K562 (cell line): ENCODE measurements at regions not wholly inside any gene's neighbourhood (a gene's known extent, or its start where the extent isn't known, plus 50 kb on each side); places are given as distances from the start of the nearest gene placed in this dataset.

ENCODE experiments used
- ATAC-seq: fragments of 200-7000 bp; cut with Tn5 transposase; 3 replicates; pipeline ENCODE4 v1.9.1; 2020; ENCODE audit warnings: moderate library complexity
- BruUV-seq: library from RNA; stranded (reverse); fragments of 400-500 nt; replicated peaks from 2 replicates; lab custom pipeline; 2021; lab: Mats Ljungman, UMichigan
- CTCF ChIA-PET: fragments of 300-600 bp; formaldehyde crosslinking; extraction: SDS; loops from one replicate; lab custom pipeline; 2021; ENCODE audit warnings: low intra/inter-chr PET ratio; lab: Yijun Ruan, JAX
- POLR2A ChIA-PET: fragments of 300-600, 350-650 bp; sonication (Branson Sonifier 250); formaldehyde crosslinking; extraction: SDS; loops from one replicate; lab custom pipeline; 2021; ENCODE audit warnings: antibody characterized with exemption, inconsistent platforms; lab: Yijun Ruan, JAX
- DNase-seq, 4 experiments: peaks; one replicate each; pipeline versions ENCODE4 v3.0.0 to v3.0.0-alpha.2; 2011 to 2018; ENCODE audit warnings: low spot score in 3 of 4, mixed read lengths in 3 of 4; ENCODE audit errors: extremely low read depth in 1 of 4
- FAIRE-seq: peaks from 2 replicates; lab custom pipeline; 2011; peaks lifted over from hg19 to GRCh38; lab: Jason Lieb, UNC
- H2AFZ ChIP-seq: 2 replicates; pipeline ENCODE4 v1.6.0; 2011; ENCODE audit warnings: low read depth, low read length, control low read depth, inconsistent platforms
- H3K27ac ChIP-seq: fragments of 200-600 bp; 3 replicates; pipeline ENCODE4 v1.8.0; 2011; ENCODE audit warnings: low read depth, mild to moderate bottlenecking, control low read depth, inconsistent platforms, low read length, moderate library complexity, mixed read lengths; ENCODE audit errors: extremely low read depth
- H3K27me3 ChIP-seq, 2 experiments: fragments of 300-600 bp in 1 of 2; 2 replicates in 1 of 2; 3 replicates in 1 of 2; pipeline versions ENCODE4 v1.6.0 to v1.8.0; 2011; ENCODE audit warnings: inconsistent platforms in 2 of 2, low read length in 2 of 2, mild to moderate bottlenecking in 1 of 2, mixed read lengths in 1 of 2, moderate library complexity in 1 of 2; ENCODE audit not compliant: control insufficient read depth in 2 of 2, insufficient read depth in 2 of 2
- H3K36me3 ChIP-seq: fragments of 300-600 bp; 3 replicates; pipeline ENCODE4 v1.8.0; 2011; ENCODE audit warnings: mild to moderate bottlenecking, low read length, inconsistent platforms; ENCODE audit not compliant: control insufficient read depth, insufficient read depth
- H3K4me1 ChIP-seq, 2 experiments: fragments of 200-600 bp in 1 of 2; replicated peaks in 1 of 2; 2 replicates in 1 of 2; 3 replicates in 1 of 2; pipeline versions ENCODE4 v1.5.1 to v1.8.0; 2011; ENCODE audit warnings: inconsistent platforms in 2 of 2, low read length in 2 of 2, mild to moderate bottlenecking in 1 of 2, mixed read lengths in 1 of 2, moderate library complexity in 1 of 2; ENCODE audit not compliant: control insufficient read depth in 2 of 2, insufficient read depth in 2 of 2
- H3K4me2 ChIP-seq: 2 replicates; pipeline ENCODE4 v1.6.1; 2011; ENCODE audit warnings: low read length, control low read depth, inconsistent platforms, mixed read lengths; ENCODE audit not compliant: insufficient read depth
- H3K4me3 ChIP-seq: fragments of 200-600 bp; sonication (generic), shearing (Covaris generic); 2 replicates; pipeline ENCODE4 v1.5.1; 2016; ENCODE audit warnings: control low read depth, inconsistent platforms
- H3K79me2 ChIP-seq: fragments of 200-600 bp; 3 replicates; pipeline ENCODE4 v1.8.0; 2011; ENCODE audit warnings: low read length, inconsistent platforms; ENCODE audit not compliant: control insufficient read depth, insufficient read depth
- H3K9ac ChIP-seq, 2 experiments: 2 replicates each; pipeline versions ENCODE4 v1.6.0 to v1.6.1; 2011; ENCODE audit warnings: low read depth in 2 of 2, low read length in 2 of 2, control low read depth in 1 of 2, inconsistent platforms in 1 of 2, mild to moderate bottlenecking in 1 of 2, mixed read lengths in 1 of 2; ENCODE audit not compliant: insufficient read depth in 1 of 2
- H3K9me1 ChIP-seq: one replicate; pipeline ENCODE4 v1.6.0; 2011; ENCODE audit warnings: inconsistent platforms, mild to moderate bottlenecking, low read length, moderate library complexity; ENCODE audit not compliant: control insufficient read depth, insufficient read depth
- H3K9me3 ChIP-seq: replicated peaks from 2 replicates; pipeline ENCODE4 v1.5.1; 2011; ENCODE audit warnings: low read depth, low read length, inconsistent platforms; ENCODE audit not compliant: control insufficient read depth, insufficient read depth
- H4K20me1 ChIP-seq: replicated peaks from 2 replicates; pipeline ENCODE4 v1.6.1; 2011; ENCODE audit warnings: low read length, inconsistent platforms, mixed read lengths; ENCODE audit not compliant: control insufficient read depth, insufficient read depth
- ARNT ChIP-seq, 2 experiments: fragments of 450-650 bp; IDR thresholded peaks; 2 replicates each; pipeline ENCODE4 v1.6.1; 2016; ENCODE audit warnings: mild to moderate bottlenecking in 1 of 2
- CHD1 ChIP-seq: fragments of 200-600 bp; sonication (generic); IDR thresholded peaks from one replicate; pipeline ENCODE4 v1.6.1; 2012; ENCODE audit warnings: mild to moderate bottlenecking, moderate library complexity, low read length, inconsistent platforms
- EWSR1 ChIP-seq: fragments of 450-650 bp; IDR thresholded peaks from 2 replicates; pipeline ENCODE4 v1.6.1; 2018; ENCODE audit warnings: borderline replicate concordance, mild to moderate bottlenecking, low read depth, moderate library complexity; ENCODE audit not compliant: partially characterized antibody
- HIVEP1 ChIP-seq: fragments of 250-450 bp; sonication (Bioruptor Pico); IDR thresholded peaks from 2 replicates; pipeline ENCODE4 v1.4.0; 2020; ENCODE audit warnings: mild to moderate bottlenecking
- RAD21 ChIP-seq, 2 experiments: fragments of 250-450 bp in 1 of 2; fragments of 450-650 bp in 1 of 2; sonication (Bioruptor Pico) in 1 of 2; formaldehyde crosslinking in 1 of 2; IDR thresholded peaks in 1 of 2; conservative IDR thresholded peaks in 1 of 2; 2 replicates each; pipeline versions ENCODE4 v1.4.0 to v1.8.0; 2020 to 2022; ENCODE audit warnings: mild to moderate bottlenecking in 2 of 2, moderate library complexity in 1 of 2
- RBM15 ChIP-seq: fragments of 200-400 bp; formaldehyde crosslinking; IDR thresholded peaks from 2 replicates; pipeline ENCODE4 v1.6.1; 2018; ENCODE audit warnings: mild to moderate bottlenecking, low read length, moderate library complexity; ENCODE audit not compliant: insufficient read depth
- SMARCC2 ChIP-seq: fragments of 450-650 bp; IDR thresholded peaks from 2 replicates; pipeline ENCODE4 v1.6.1; 2017; ENCODE audit warnings: antibody characterized with exemption, moderate library complexity, mild to moderate bottlenecking, low read depth
- YY1 ChIP-seq, 3 experiments: IDR thresholded peaks; 2 replicates each; pipeline ENCODE4 v1.6.1; 2011; ENCODE audit warnings: low read length in 2 of 3, mild to moderate bottlenecking in 2 of 3, moderate library complexity in 2 of 3, borderline replicate concordance in 1 of 3, control low read depth in 1 of 3, low read depth in 1 of 3; ENCODE audit not compliant: insufficient read depth in 3 of 3, insufficient replicate concordance in 2 of 3, control insufficient read depth in 1 of 3, insufficient read length in 1 of 3; ENCODE audit errors: extremely low read depth in 1 of 3
- WGBS: fragments of 100-300 bp; shearing (Covaris generic); methylation state at CpG from one replicate; pipeline ENCODE4 v1.1.6; 2016; ENCODE audit warnings: low coverage, mixed read lengths; ENCODE audit not compliant: insufficient coverage; ENCODE audit errors: missing lambda C conversion rate; 5-methylcytosine and 5-hydroxymethylcytosine counted together
- in situ Hi-C: fragments of 300-500 bp; cut with MboI; formaldehyde crosslinking; loops from 4 replicates; pipeline ENCODE4 v1.15.0; 2018; ENCODE audit warnings: inconsistent platforms, mixed read lengths
- intact Hi-C: fragments of 100-400 bp; cut with micrococcal nuclease; formaldehyde crosslinking; loops from 2 replicates; pipeline ENCODE4 v1.14.2; 2022

DNA sequence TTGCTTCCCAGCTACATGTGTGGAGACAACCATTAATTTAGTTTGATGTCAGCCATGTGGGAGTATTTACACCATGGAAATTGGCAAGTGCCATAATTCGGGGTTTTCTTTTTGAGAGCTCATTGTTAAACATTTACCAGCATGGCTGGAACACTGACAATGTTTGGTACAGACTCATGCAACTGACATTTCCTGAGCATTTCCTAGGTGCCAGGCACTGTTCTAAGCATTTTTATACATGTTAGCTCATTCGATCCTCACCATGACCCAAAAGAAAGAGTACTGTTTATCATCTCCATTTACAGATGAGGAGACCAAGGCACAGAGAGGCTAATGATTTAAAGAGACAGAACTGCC, 86.9 kb downstream of the FOXL1 start:
- TF ChIP-seq ARNT (IDR thresholded peaks at IDR 0.05) (no peak), RAD21 (CRISPR knock-in tag; conservative IDR thresholded peaks at IDR 0.05 in 1 of 2, IDR thresholded peaks at IDR 0.05 in 1 of 2) (no peak), YY1 (IDR thresholded peaks at IDR 0.05; ENCODE audit: borderline replicate concordance in 1 of 3, control insufficient read depth in 1 of 3, extremely low read depth in 1 of 3, insufficient read depth in 3 of 3, insufficient read length in 1 of 3, insufficient replicate concordance in 2 of 3, low read depth in 1 of 3, low read length in 2 of 3) (no peak), CHD1 (no peak), EWSR1 (no peak), SMARCC2 (no peak), HIVEP1 (CRISPR knock-in tag) (no peak), RBM15 (no peak)
- Histone ChIP-seq H4K20me1 (no peaks in the 10 kb centered on the region), H3K27ac (peak overlapping the region; percentile 57; the same call in 2 of the 3 replicates), H3K4me3 (no peak overlapping the region), H3K9ac (no peak overlapping the region), H3K9me3 (no peaks in the 10 kb centered on the region), H3K79me2 (no peaks in the 10 kb centered on the region), H3K36me3 (no peaks in the 10 kb centered on the region), H2AFZ (no peak overlapping the region), H3K4me1 (peaks cover 8 to 18% of the 10 kb centered on the region in 2 experiments), H3K27me3 (peaks cover 11 to 19% of the 10 kb centered on the region in 2 experiments; a peak in 4 of 5 replicates), H3K4me2 (peak overlapping the region; percentile 67; the same call in 1 of the 2 replicates), H3K9me1 (no peaks in the 10 kb centered on the region)
- POLR2A ChIA-PET, result interaction anchor here (0.6 to 0.7 kb wide), 2 partner anchors 318 to 1348 kb away, joined by 3 to 4 read pairs; no protein-coding TSS in a partner anchor
- CTCF ChIA-PET, result no interaction called here
- intact Hi-C loops (no loop called here), in situ Hi-C loops (no loop called here)
- BruUV-seq, result no TSS peak
- ATAC-seq, result no peak
- WGBS, result 42% methylated on average over 2 of the region's 2 CpGs
- DNase-seq, result no peak
- FAIRE-seq, result no peak
